Ascending aorta (tissue), 2 donors: ENCODE measurements at regions not wholly inside any gene's neighbourhood (a gene's known extent, or its start where the extent isn't known, plus 50 kb on each side); places are given as distances from the start of the nearest gene placed in this dataset.
"Not testable (repeated sequence)": the region's sequence is repeated elsewhere in the genome, so short reads cannot be mapped to it uniquely, and the experiment has no call there.

Experiments used
- DNase-seq, 2 donors: peaks; one replicate each; pipeline ENCODE4 v3.0.0-alpha.2; 2019; ENCODE audit warnings: low spot score in 2 of 2
- H3K27ac ChIP-seq, 2 donors: fragments of 200-600 bp; sonication (generic); one replicate each; pipeline ENCODE4 v1.5.1; 2016 to 2017; ENCODE audit warnings: mild to moderate bottlenecking in 1 of 2
- H3K27me3 ChIP-seq: fragments of 200-600 bp; sonication (generic); one replicate; pipeline ENCODE4 v1.5.1; 2017
- H3K36me3 ChIP-seq, 2 donors: fragments of 200-600 bp; sonication (generic); one replicate each; pipeline ENCODE4 v1.5.1; 2016
- H3K4me1 ChIP-seq, 2 donors: fragments of 200-600 bp; sonication (generic); one replicate each; pipeline ENCODE4 v1.5.1; 2016 to 2017; ENCODE audit warnings: mild to moderate bottlenecking in 1 of 2
- H3K4me3 ChIP-seq, 2 donors: fragments of 200-600 bp; sonication (generic); one replicate each; pipeline ENCODE4 v1.5.1; 2016 to 2017; ENCODE audit warnings: mild to moderate bottlenecking in 1 of 2
- H3K9me3 ChIP-seq, 2 donors: fragments of 200-600 bp; sonication (generic); one replicate each; pipeline ENCODE4 v1.5.1; 2016
- intact Hi-C: fragments of 100-400 bp; cut with DNase I; formaldehyde crosslinking; loops from one replicate; pipeline ENCODE4 v1.15.1; 2023
- TF ChIP-seq, protein P1 (sequence below), 3 experiments: fragments of 200-600 bp in 2 of 3; fragments of 450-650 bp in 1 of 3; sonication (generic) in 2 of 3; IDR thresholded peaks; one replicate each; pipeline ENCODE4 v1.5.1; 2016 to 2019; ENCODE audit warnings: antibody characterized with exemption in 3 of 3, mild to moderate bottlenecking in 1 of 3, moderate library complexity in 1 of 3

DNA sequence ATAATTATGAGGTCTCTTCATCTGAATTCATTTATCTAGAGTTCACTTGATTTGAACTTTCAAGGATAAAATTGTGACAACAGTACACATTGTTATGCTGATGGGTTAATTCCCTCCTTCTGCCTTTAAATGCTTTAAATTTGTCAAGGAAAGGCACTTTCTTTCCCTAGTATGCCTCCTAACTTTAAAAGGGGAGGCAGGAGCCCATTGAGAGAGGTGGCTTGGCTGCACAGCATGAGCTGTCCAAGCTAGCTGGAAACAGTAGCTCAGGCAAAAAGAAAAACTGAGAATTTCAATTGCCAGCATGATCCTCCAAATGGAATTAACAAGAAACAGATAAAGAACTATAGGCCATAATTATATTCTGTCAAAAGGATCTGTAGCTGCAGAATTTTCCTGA lies 243.3 kb upstream of the GRIK2 start:
- H3K4me1 ChIP-seq: no peaks in the 10 kb centered on the region
- TF ChIP-seq, protein P1, sequence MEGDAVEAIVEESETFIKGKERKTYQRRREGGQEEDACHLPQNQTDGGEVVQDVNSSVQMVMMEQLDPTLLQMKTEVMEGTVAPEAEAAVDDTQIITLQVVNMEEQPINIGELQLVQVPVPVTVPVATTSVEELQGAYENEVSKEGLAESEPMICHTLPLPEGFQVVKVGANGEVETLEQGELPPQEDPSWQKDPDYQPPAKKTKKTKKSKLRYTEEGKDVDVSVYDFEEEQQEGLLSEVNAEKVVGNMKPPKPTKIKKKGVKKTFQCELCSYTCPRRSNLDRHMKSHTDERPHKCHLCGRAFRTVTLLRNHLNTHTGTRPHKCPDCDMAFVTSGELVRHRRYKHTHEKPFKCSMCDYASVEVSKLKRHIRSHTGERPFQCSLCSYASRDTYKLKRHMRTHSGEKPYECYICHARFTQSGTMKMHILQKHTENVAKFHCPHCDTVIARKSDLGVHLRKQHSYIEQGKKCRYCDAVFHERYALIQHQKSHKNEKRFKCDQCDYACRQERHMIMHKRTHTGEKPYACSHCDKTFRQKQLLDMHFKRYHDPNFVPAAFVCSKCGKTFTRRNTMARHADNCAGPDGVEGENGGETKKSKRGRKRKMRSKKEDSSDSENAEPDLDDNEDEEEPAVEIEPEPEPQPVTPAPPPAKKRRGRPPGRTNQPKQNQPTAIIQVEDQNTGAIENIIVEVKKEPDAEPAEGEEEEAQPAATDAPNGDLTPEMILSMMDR (IDR thresholded peaks at IDR 0.05): no peak
- H3K4me3 ChIP-seq: no peak overlapping the region
- no peak overlapping the region for H3K27ac ChIP-seq
- DNase-seq: no peak
- H3K9me3 ChIP-seq: no peaks in the 10 kb centered on the region
- no peaks in the 10 kb centered on the region for H3K27me3 ChIP-seq
- intact Hi-C loops: no loop called here
- no peaks in the 10 kb centered on the region for H3K36me3 ChIP-seq

GRCh38 chr6:101157638-101158037 lies 235.9 kb upstream of the GRIK2 start:
- H3K9me3 ChIP-seq, H3K36me3 ChIP-seq, DNase-seq, intact Hi-C loops, H3K27ac ChIP-seq, H3K4me3 ChIP-seq, H3K4me1 ChIP-seq, H3K27me3 ChIP-seq: not testable (repeated sequence)

GRCh38 chr6:101163611-101164010 lies 229.9 kb upstream of the GRIK2 start:
- no peaks in the 10 kb centered on the region for H3K9me3 ChIP-seq
- no peak overlapping the region for H3K27ac ChIP-seq
- no peak overlapping the region for H3K4me3 ChIP-seq
- TF ChIP-seq, protein P1 (IDR thresholded peaks at IDR 0.05): no peak
- intact Hi-C loops: no loop called here
- H3K36me3 ChIP-seq: no peaks in the 10 kb centered on the region
- no peaks in the 10 kb centered on the region for H3K4me1 ChIP-seq
- no peaks in the 10 kb centered on the region for H3K27me3 ChIP-seq
- no peak for DNase-seq

DNA sequence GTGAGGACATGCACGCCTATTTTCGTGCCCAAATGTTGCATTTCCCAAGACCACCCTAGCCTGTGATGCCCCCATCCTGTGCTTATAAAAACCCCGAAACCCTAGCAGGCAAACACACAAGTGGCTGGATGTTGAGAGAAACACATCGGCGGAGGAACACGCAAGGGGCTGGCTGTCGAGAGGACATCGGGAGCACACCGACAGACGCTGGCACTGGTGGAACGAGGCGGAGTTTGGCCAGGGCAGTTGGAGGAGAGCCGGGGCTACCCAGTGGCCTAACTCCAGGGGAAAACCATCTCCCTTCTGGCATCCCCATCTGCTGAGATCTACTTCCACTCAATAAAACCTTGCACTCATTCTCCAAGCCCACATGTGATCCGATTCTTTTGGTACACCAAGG lies 225.9 kb upstream of the GRIK2 start:
- H3K4me1 ChIP-seq: no peaks in the 10 kb centered on the region
- no peak for DNase-seq
- peaks cover 0 to 9% of the 10 kb centered on the region in 2 donors for H3K9me3 ChIP-seq
- no peaks in the 10 kb centered on the region for H3K36me3 ChIP-seq
- no peak overlapping the region for H3K27ac ChIP-seq
- TF ChIP-seq, protein P1 (IDR thresholded peaks at IDR 0.05): no peak
- H3K4me3 ChIP-seq: no peak overlapping the region
- intact Hi-C loops: no loop called here
- no peaks in the 10 kb centered on the region for H3K27me3 ChIP-seq

DNA sequence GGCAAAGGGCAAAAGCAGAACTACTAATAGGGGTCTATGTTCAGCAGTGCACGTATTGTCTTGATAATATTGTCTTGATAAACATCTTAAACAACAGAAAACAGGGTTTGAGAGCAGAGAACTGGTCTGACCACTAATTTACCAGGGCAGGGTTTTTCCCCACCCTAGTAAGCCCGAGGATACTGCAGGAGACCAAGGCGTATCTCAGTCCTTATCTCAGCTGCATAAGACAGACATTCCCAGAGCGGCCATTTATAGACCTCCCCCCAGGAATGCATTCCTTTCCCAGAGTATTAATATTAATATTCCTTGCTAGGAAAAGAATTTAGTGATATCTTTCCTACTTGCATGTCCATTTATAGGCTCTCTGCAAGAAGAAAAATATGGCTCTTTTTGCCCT lies 222.5 kb upstream of the GRIK2 start:
- H3K36me3 ChIP-seq: not testable (repeated sequence)

GRCh38 chr6:101178748-101179147 lies 214.8 kb upstream of the GRIK2 start:
- no peak for DNase-seq
- Histone ChIP-seq H3K27me3 (no peaks in the 10 kb centered on the region), H3K9me3 (no peaks in the 10 kb centered on the region), H3K4me3 (no peak overlapping the region), H3K27ac (no peak overlapping the region), H3K36me3 (no peaks in the 10 kb centered on the region), H3K4me1 (no peaks in the 10 kb centered on the region)
- intact Hi-C loops: no loop called here
- TF ChIP-seq, protein P1 (IDR thresholded peaks at IDR 0.05): no peak

More for the DNA sequence above, 222.5 kb upstream of the GRIK2 start:
- DNase-seq, intact Hi-C loops, H3K27me3 ChIP-seq, H3K4me1 ChIP-seq, H3K9me3 ChIP-seq, H3K4me3 ChIP-seq, H3K27ac ChIP-seq: not testable (repeated sequence)

- H3K4me3 ChIP-seq: no peak overlapping the region
- no peak overlapping the region for H3K27ac ChIP-seq
- TF ChIP-seq, protein P1 (IDR thresholded peaks at IDR 0.05): no peak
- no peaks in the 10 kb centered on the region for H3K4me1 ChIP-seq
- intact Hi-C loops: no loop called here
- H3K27me3 ChIP-seq: no peaks in the 10 kb centered on the region
- no peaks in the 10 kb centered on the region for H3K36me3 ChIP-seq
- no peaks in the 10 kb centered on the region for H3K9me3 ChIP-seq
- no peak for DNase-seq
Observed at GRCh38 chr6:101181006-101181405, 212.5 kb upstream of the GRIK2 start.

DNA sequence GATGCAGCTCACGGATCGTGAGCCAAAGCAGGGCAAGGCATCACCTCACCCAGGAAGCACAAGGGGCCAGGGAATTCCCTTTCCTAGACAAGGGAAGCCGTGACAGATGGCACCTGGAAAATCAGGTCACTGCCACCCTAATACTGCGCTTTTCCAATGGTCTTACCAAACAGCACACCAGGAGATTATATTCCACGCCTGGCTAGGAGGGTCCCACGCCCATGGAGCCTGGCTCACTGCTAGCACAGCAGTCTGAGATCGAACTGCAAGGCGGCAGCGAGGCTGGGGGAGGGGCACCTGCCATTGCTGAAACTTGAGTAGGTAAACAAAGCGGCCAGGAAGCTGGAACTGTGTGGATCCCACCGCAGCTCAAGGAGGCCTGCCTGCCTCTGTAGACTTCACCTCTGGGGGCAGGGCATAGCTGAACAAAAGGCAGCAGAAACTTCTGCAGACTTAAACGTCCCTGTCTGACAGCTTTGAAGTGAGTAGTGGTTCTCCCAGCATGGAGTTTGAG lies 205.2 kb upstream of the GRIK2 start:
- H3K4me1 ChIP-seq, H3K27ac ChIP-seq, H3K27me3 ChIP-seq, H3K9me3 ChIP-seq, DNase-seq, H3K4me3 ChIP-seq, intact Hi-C loops, H3K36me3 ChIP-seq: not testable (repeated sequence)
